Activated T-cell treated with anti-CD3 and anti-CD28 coated beads for 24 hours (primary cell): ENCODE measurements at regions not wholly inside any gene's neighbourhood (a gene's known extent, or its start where the extent isn't known, plus 50 kb on each side); places are given as distances from the start of the nearest gene placed in this dataset.

Source experiments
- DNase-seq: peaks from one replicate; pipeline ENCODE4 v3.0.0-alpha.2; 2020; ENCODE audit warnings: low read depth

GRCh38 chr2:145123606-145124005 lies 603.7 kb upstream of the ZEB2 start:
- DNase-seq: no peak

GRCh38 chr2:145119225-145119624 lies 599.3 kb upstream of the ZEB2 start:
- no peak for DNase-seq

GRCh38 chr2:145116834-145117725 lies 597.2 kb upstream of the ZEB2 start:
- no peak for DNase-seq

GRCh38 chr2:145116056-145116455 lies 596.1 kb upstream of the ZEB2 start:
- DNase-seq: no peak

- no peak for DNase-seq
Observed at GRCh38 chr2:145114726-145115125, 594.8 kb upstream of the ZEB2 start.

DNA sequence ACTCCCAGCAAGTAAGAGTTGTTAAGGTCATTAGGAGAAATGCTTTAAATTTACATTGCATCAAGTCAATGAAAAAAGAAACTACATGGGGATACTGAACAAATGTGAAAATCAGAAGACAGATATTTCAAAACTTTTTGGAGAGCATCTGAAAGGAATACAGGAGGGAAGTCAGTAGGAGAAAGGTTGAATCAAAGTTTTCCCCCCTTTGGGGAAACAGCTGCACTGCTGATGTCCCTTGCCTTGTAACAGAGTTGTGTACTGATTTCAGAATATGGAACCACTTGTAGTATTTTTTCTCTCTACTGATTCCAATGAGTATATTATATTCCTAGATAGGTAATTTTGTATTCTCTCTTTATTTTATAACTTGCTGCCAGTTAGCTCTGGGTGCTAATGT lies 592.5 kb upstream of the ZEB2 start:
- DNase-seq: no peak

DNA sequence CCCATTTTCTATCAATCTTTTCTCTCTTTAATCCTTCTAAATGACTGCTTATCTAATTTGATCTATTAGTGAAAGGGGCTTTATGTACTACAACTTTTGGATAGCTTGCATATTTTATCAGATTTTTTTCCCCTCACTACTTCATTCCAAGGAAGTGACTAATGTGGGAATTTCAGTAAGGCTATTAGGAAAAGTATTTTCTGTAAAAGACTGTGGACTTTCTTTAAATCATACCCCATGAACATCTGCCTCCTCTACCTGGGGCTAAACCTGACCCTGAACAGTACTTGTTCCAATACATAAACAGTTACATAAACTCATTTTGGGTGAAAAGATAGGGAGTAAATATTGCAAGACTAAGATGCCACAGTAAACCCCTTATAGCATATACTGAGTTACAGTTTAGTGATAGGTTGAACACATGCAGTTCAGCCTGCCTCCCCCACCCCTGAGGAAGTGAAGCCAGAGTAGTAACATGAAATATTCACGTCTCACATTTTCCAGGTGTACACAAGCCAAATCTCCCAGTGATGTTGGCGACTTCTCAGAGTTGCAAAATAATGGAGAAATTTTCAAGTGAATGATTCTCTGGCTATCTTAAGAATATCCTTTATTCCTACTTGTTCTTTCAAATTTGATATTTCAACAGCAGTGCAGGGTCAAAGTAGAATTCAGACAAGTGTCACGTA lies 590.9 kb upstream of the ZEB2 start:
- no peak for DNase-seq

DNA sequence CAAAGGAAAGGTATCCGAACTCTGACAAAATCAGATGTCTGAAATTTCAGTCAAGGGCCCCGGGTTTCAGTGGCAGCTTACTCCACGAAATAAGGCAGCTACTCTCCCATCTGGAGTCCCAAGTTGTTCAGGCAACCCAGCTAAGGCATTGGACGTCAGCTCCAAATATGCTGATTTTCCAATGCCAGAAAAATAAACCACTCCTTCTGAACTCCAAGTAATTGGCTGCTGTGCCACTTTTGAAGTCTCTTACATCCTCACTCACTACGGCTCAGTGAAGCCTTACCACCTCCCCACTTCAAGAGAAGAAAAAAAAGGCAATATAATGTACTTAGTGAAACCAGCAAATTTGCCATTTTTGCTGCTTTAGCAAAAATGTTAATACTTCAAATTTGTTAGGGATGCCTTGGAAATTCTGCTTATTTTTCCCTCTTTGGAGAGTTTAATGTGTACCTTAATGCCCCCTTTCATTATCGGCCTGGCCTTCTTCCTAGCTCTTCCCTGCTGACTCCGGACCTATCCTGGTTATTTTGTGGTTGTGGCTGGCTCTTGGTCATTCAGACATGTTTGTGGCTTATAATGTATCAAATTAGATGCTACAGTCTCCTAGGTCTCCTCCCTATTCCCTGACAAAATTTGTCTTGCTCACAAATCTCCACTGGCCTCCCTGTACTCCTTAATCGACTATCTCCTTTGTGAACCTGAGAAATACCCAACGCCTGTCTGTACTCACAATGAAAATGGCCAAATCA lies 589.2 kb upstream of the ZEB2 start:
- DNase-seq: no peak

DNA sequence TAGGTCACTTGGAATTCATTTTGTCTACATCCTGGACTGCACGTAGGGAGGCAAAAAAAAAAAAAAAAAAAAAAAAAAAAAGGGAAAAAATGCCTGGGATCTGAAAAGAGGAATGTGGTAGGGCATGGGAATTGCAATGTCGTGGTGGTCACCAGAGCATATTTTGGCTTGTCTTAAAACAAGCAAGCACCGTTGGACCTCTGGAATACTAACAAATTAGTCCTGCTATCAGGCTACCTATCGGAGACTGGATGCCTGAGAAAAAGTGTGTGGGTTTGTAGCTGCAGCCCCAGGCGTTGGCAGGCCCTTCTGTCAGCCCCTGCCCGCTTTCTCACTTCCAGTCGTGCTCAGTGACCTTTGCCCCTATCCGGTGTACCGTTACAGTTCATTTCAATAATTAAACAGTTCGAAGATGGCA lies 588.5 kb upstream of the ZEB2 start:
- no peak for DNase-seq

DNA sequence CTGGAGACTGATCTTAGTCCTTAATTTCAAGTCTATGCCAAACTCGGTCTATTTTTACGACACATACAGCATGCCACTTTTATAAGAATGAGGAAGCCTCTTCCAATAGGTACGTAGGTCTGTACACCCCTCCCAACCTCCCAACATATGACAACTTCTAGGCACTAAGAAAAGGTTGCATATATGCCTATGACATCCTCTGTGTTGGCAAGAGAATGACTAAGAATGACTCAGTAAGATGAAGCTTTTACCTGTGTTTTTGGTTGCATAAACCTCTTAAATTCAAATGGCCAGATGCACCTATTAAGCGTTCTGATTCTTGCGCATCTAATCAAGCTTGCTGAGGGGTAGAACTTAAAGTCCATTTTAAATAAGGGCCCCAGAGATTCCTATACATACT lies 586.4 kb upstream of the ZEB2 start:
- DNase-seq: no peak

GRCh38 chr2:145102706-145103105 lies 582.8 kb upstream of the ZEB2 start:
- DNase-seq: no peak

GRCh38 chr2:145100301-145100700 lies 580.4 kb upstream of the ZEB2 start:
- DNase-seq: no peak

- no peak for DNase-seq
Observed at GRCh38 chr2:145096582-145096981, 576.7 kb upstream of the ZEB2 start.

DNA sequence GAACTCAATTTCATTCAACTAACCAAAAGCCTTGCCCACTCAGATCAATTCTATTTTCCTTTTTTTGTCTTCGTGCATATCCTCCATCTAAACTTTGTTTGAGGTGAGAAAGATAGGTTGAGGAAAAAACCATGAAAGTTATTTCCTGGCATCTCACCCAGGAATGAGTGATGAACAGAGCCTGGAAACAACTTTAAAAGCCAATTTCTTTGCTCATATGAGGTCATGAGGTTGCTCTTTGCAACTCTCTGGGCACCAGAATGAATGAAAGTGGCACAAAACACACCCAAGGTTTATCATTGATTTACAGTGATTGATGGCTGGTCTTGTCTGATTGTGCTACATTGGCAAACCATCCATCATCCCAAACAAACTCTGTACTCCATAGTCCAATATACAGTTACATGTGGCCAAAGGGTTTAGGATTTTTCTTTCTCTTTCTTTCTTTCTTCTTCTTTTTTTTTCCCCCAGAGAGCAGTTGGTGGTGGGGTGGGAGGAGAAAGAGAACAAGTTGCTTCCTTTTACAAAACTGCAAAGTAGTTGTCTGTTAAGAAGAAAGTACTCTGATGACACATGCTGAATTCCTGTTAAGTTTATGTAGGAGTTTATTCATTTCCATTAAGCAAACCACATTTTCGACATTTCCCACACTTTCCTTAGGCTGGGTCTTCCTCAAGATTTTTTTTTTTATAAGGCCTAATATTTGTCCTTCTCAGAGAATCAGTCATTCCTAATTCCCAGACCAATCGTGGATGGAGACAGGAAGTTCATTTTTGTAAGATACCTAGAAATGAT lies 575.9 kb upstream of the ZEB2 start:
- DNase-seq: no peak

- DNase-seq: no peak
Observed at GRCh38 chr2:145094370-145094769, 574.5 kb upstream of the ZEB2 start.

DNA sequence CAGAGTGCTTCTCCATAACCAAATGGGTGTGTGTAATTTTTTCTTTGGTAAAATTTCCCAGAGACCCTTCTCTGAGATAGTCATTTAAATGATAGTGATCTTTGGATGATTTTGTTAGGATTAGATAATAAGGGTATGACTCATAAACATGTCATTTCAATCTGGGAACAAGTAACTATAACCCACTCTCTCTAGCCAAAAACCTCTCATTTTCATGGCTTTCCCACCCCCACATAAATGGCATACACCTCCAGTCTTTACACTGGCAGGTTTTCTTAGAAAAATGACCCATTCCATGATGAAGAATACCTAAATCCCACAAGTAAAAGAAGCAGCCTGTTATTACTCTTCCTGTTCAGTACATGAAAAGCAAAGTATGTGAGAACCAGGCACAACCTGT lies 572.0 kb upstream of the ZEB2 start:
- DNase-seq: no peak

GRCh38 chr2:145090841-145091761 lies 571.2 kb upstream of the ZEB2 start:
- DNase-seq: no peak

- DNase-seq: no peak
Observed at GRCh38 chr2:145088756-145089155, 568.8 kb upstream of the ZEB2 start.

- DNase-seq: no peak
Observed at GRCh38 chr2:145086910-145087309, 567.0 kb upstream of the ZEB2 start.

DNA sequence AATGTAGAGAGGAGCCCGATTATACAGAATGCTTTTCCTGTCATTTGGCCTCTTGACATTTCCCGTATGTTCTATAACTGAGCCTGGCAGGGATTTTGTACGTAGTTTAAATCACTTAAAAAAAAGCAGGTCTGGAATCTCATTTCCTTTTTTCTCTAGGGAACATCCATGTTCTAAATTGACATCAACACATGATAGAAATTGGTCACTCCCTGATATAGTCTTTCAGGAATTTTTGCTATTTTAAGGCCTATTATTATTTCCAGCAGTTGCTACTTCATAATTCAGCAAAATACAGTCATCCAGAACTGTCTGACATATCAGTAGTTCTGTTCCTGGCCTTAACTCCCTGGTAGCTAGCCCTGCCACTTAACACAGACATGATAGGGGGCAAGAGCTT lies 565.7 kb upstream of the ZEB2 start:
- no peak for DNase-seq

- DNase-seq: no peak
Observed at GRCh38 chr2:145080426-145080825, 560.5 kb upstream of the ZEB2 start.
